ENCODE measurements at regions not wholly inside any gene's neighbourhood (a gene's known extent, or its start where the extent isn't known, plus 50 kb on each side); places are given as distances from the start of the nearest gene placed in this dataset.

DNA sequence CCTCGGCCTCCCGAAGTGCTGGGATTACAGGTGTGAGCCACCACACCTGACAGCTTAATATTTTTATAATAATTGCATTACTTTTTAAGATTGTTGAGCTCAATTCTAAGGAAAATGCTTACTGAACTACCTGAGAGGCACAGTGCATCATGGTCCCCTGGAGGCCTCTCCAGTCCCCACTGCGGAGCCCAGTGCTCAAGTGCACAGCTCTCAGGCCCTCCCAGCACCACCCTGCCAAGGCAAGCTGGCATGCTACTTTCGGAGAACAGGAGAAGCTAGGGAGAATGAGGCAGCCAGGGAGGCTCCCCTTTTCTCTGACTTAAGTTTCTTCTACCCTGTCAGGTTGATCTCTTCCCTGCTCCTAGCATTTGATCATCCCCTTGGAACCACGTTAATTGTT, 64.2 kb upstream of the CECR2 start:
- WGBS: 94% methylated on average over 5 of the region's 5 CpGs
- no peak overlapping the region for H3K9ac ChIP-seq (ENCODE audit: low read depth in 1 of 2, low read length in 2 of 2)
- DNase-seq (ENCODE audit: low spot score): no peak
- H3K36me3 ChIP-seq (ENCODE audit: control insufficient read depth in 4 of 4, insufficient read depth in 3 of 4, low read depth in 1 of 4, low read length in 3 of 4): no peaks in the 10 kb centered on the region
- no peaks in the 10 kb centered on the region for H3K27me3 ChIP-seq (ENCODE audit: control insufficient read depth in 4 of 4, insufficient read depth in 4 of 4, low read length in 3 of 4)
- peaks cover 0 to 5% (median 0%) of the 10 kb centered on the region in 4 donors for H3K4me1 ChIP-seq (ENCODE audit: control insufficient read depth in 4 of 4, insufficient read depth in 4 of 4, low read length in 3 of 4)
- no peaks in the 10 kb centered on the region for H3K9me3 ChIP-seq (ENCODE audit: control insufficient read depth in 4 of 4, low read length in 3 of 4)
- TF ChIP-seq, protein P1, sequence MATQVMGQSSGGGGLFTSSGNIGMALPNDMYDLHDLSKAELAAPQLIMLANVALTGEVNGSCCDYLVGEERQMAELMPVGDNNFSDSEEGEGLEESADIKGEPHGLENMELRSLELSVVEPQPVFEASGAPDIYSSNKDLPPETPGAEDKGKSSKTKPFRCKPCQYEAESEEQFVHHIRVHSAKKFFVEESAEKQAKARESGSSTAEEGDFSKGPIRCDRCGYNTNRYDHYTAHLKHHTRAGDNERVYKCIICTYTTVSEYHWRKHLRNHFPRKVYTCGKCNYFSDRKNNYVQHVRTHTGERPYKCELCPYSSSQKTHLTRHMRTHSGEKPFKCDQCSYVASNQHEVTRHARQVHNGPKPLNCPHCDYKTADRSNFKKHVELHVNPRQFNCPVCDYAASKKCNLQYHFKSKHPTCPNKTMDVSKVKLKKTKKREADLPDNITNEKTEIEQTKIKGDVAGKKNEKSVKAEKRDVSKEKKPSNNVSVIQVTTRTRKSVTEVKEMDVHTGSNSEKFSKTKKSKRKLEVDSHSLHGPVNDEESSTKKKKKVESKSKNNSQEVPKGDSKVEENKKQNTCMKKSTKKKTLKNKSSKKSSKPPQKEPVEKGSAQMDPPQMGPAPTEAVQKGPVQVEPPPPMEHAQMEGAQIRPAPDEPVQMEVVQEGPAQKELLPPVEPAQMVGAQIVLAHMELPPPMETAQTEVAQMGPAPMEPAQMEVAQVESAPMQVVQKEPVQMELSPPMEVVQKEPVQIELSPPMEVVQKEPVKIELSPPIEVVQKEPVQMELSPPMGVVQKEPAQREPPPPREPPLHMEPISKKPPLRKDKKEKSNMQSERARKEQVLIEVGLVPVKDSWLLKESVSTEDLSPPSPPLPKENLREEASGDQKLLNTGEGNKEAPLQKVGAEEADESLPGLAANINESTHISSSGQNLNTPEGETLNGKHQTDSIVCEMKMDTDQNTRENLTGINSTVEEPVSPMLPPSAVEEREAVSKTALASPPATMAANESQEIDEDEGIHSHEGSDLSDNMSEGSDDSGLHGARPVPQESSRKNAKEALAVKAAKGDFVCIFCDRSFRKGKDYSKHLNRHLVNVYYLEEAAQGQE (IDR thresholded peaks at IDR 0.05): no peak
- TF ChIP-seq YY1 (IDR thresholded peaks at IDR 0.05) (no peak), FOXA2 (IDR thresholded peaks at IDR 0.05) (no peak), ATF3 (IDR thresholded peaks at IDR 0.05) (no peak), CTCF (IDR thresholded peaks at IDR 0.05; ENCODE audit: low read depth, low read length, missing input control) (no peak), SP1 (IDR thresholded peaks at IDR 0.05) (no peak), NR2F2 (IDR thresholded peaks at IDR 0.05) (no peak), TAF1 (conservative IDR thresholded peaks at IDR 0.05) (no peak), EGR1 (IDR thresholded peaks at IDR 0.05; ENCODE audit: low read depth in 2 of 2) (no peak), FOXA1 (IDR thresholded peaks at IDR 0.05) (no peak), ZBTB33 (IDR thresholded peaks at IDR 0.05) (no peak), RXRA (IDR thresholded peaks at IDR 0.05) (no peak), RAD21 (IDR thresholded peaks at IDR 0.05) (no peak), JUND (IDR thresholded peaks at IDR 0.05) (no peak), HNF4G (IDR thresholded peaks at IDR 0.05) (no peak), GABPA (IDR thresholded peaks at IDR 0.05 in 1 of 2, conservative IDR thresholded peaks at IDR 0.05 in 1 of 2) (no peak), HNF4A (conservative IDR thresholded peaks at IDR 0.05) (no peak)
- TF ChIP-seq, protein P2, sequence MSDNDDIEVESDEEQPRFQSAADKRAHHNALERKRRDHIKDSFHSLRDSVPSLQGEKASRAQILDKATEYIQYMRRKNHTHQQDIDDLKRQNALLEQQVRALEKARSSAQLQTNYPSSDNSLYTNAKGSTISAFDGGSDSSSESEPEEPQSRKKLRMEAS (IDR thresholded peaks at IDR 0.05): no peak
- H3K4me3 ChIP-seq (ENCODE audit: low read depth in 1 of 3, low read length in 3 of 3): no peak overlapping the region
- H3K27ac ChIP-seq (ENCODE audit: low read depth in 1 of 2, low read length in 2 of 2): no peak overlapping the region
